ENCODE measurements at regions not wholly inside any gene's neighbourhood (a gene's known extent, or its start where the extent isn't known, plus 50 kb on each side); places are given as distances from the start of the nearest gene placed in this dataset.
"Not testable (repeated sequence)": the region's sequence is repeated elsewhere in the genome, so short reads cannot be mapped to it uniquely, and the experiment has no call there.

DNA sequence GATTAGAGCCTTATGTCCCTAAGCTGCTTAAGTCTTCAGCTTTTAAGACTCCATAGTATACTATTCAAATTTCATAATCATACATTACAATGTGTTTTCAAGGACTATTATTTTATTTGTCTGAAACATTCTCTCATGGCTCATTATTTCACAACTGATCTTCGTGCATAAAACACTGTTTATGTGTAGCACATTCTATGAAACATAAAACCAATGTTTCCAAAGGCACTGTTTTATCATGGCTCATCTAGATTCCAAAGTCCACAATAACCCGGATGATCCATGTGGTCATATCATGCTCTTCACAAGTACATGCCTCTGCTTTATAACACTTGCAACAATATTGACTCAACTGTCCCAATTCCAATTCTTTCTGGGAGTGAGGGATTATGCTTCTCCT lies 806.1 kb downstream of the TNS3 start:
- no peak for DNase-seq (ENCODE audit: low read depth in 4 of 4, low spot score in 3 of 4)

DNA sequence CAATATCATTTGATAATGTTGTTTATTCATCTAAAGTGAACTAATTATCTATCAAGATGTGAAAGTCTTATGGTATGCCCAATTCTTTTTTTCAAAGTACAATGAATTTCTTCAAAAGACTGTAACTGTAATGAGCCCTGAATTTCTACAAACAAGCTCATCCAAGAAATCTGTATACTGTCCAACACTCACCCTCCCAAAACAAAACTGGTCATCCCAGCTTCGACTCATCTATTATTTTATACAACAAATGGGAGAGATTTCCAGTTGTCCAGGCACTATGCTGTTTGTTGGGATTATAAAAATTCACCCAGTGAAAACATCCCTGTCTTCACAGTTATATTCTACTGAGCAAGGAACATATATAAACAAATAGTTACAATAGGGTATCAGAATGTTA lies 806.9 kb downstream of the TNS3 start:
- DNase-seq (ENCODE audit: low read depth in 4 of 4, low spot score in 3 of 4): no peak

DNA sequence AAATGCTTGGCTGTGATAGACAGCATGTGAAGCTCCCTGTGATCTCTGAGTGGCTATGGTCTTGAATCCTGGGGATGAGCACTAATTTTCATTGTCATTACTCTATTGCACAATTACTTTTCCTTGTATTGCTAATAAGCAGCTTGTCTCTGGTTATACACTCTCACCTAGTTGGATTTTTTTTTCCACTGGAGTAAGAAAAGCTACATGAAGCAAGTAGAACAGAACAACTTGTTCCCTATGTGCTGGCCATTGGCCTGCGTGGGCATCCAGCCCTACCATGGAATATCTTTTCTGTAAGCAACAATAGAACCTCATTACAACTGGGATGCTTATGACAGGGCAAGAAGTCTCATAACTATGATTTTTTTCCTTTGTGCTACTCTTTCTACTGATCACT lies 807.4 kb downstream of the TNS3 start:
- DNase-seq (ENCODE audit: low read depth in 4 of 4, low spot score in 3 of 4): no peak

DNA sequence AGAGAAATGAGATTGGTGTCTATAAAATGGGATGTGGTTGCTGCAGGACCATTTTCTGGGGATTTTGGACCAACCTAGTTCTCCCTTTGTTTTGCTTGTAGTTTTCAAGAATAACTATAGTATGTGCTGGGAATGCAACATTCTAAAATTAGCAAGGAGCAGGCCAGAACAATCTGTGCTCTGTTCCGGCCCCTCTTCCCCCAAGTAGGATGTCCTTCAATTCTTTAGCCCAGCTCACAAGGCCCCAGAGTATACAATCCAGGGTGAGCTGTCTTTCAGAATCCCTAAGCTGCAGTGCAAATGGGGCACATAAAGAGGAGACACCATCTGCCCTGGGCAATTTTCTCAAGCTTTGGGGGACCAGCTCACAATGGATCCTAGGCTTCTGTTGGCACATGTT lies 809.1 kb downstream of the TNS3 start:
- no peak for DNase-seq (ENCODE audit: low read depth in 4 of 4, low spot score in 3 of 4)

DNA sequence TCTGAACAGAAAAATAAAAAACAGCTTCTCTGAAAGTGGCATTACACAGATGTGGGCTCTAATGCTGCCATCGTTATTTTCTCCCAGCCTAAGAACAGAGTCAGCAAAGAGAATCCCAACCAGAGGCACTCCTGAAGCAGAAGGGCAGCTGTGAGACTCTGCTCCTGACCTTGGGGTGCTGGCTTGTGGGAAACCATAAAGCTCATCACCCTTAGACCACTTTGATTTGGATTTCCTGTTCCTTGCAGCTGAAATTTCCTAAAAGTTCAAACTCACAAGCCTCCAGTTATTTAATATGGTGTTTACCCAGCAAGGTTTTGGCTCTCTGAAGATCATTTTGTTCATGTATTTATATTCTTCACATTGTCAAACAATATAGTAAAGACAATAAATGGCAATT lies 814.8 kb downstream of the TNS3 start:
- no peak for DNase-seq (ENCODE audit: low read depth in 4 of 4, low spot score in 3 of 4)

DNA sequence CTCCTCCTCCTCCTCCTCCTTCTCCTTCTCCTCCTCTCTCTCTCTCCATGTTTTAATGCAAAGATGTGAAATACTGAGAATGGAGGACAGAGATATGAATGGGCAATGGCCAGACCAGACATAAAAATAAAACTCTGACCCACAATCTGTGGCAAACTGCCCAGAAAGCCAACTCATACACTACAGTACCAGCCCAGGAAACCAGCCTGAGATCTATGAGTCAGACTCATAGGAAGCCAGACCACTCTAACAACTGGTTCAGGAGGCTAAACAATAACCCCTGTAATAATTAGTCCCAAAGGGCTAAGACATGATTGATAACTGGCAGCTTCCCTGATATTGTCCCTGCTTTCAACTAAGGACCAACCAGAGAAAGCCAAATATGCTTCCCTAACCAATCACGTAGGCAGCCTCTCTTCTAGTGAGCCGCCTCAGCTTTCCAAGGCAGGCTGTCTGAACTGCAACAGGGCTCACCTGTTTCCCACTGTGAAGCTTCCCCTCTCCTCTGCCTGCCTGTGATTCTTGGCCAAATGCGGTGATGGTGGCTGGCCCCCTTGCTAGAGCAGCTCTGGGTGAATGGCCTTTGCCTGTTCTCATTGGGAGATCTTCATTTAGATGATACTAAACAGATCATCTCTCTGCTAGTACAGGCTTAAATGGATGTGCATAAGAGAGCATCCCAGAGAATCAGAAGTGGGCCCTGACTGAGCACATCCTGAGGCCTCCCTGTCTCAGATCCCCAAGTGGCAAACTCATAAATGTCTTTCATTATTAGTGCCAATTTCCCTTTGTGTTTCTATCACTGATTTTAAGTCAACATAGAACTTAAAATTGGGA lies 817.6 kb downstream of the TNS3 start:
- DNase-seq (ENCODE audit: low read depth in 4 of 4, low spot score in 3 of 4): no peak

DNA sequence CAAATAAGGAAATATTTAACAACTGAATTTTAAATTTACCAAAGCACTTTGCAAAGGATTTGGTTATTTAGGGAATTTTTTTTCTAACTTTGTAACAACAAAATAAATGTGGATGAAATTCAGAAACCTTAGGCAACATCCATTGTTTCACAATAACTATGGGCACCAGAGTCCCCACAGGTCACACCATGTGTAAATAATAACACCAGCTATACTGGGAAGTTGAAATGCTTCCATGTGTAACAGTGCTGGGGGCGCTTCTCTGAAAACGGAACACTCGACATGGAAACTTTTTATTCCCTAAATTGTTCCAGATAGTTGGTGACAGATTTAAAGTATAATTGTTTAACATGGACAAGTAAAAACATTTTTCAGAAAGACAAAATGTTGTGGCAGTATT lies 818.6 kb downstream of the TNS3 start:
- DNase-seq (ENCODE audit: low read depth in 4 of 4, low spot score in 3 of 4): no peak

DNA sequence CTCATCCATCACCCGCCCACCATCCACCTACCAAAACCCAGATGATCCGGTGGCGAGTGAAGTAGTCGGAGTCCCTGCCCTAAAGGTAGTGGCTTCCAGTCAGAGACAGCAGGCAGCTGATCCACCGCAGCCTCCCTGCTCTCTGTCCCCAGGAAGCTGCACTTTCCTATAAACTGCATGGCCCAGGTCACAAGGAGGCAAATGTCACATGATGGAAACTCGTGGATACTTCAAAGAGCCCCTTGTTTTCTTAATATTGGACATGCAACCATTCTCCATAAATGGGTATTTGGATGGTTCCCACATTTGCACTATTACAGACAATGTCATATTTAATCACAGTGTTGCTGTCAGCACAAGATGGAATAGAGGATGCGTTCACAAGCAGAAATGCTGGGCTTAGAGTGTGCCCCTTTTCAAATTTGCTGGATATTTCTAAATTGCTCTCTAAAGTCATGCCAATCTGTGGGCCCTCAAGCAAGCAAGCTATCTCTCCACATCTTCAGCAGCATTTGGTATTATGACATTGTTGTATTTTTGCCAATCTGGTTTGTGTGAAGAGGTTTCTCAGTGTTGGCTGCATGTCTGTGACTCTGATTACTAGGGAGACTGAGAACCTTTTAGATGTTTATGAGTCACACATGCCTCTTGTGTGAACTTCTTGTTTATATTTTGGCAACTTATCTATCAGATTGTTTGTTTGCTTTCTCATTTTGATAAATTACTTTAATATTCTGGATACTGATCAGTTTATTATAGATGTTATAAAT lies 822.0 kb downstream of the TNS3 start:
- DNase-seq (ENCODE audit: low read depth in 4 of 4, low spot score in 3 of 4): no peak

DNA sequence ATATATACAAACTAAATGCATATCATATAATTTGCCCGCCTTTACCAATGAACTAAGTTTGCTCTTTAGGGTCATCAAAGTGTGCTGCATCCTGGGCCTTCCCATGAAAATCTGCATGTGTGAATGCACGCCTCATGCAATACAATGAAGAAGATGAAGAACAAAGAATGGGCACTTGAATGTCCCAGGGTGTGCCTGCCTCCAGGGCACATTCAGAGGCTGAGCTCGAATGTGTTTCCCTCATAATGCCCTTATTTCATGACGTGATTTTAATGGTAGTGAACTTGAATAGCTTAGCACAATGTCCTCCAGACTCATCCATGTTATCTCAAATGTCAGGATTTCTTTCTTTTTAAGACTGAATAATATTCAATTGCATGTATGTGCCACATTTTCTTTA lies 824.9 kb downstream of the TNS3 start:
- DNase-seq (ENCODE audit: low read depth in 4 of 4, low spot score in 3 of 4): no peak

DNA sequence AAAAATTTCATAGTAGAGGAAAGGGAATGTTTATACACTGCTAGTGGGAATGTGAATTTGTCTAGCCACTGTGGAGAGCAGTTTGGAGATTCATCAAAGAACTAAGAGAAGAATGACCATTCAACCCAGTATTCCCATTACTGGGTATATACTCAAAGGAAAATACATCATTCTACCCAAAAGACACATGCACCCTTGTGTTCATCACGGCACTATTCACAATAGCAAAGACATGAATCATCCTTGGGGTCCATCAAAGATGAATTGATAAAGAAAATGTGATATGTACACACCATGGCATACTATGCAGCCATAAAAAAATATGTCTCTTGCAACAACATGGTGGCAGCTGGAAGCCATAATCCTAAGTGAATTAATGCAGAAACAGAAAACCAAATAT lies 825.7 kb downstream of the TNS3 start:
- DNase-seq (ENCODE audit: low read depth in 4 of 4, low spot score in 3 of 4): no peak

DNA sequence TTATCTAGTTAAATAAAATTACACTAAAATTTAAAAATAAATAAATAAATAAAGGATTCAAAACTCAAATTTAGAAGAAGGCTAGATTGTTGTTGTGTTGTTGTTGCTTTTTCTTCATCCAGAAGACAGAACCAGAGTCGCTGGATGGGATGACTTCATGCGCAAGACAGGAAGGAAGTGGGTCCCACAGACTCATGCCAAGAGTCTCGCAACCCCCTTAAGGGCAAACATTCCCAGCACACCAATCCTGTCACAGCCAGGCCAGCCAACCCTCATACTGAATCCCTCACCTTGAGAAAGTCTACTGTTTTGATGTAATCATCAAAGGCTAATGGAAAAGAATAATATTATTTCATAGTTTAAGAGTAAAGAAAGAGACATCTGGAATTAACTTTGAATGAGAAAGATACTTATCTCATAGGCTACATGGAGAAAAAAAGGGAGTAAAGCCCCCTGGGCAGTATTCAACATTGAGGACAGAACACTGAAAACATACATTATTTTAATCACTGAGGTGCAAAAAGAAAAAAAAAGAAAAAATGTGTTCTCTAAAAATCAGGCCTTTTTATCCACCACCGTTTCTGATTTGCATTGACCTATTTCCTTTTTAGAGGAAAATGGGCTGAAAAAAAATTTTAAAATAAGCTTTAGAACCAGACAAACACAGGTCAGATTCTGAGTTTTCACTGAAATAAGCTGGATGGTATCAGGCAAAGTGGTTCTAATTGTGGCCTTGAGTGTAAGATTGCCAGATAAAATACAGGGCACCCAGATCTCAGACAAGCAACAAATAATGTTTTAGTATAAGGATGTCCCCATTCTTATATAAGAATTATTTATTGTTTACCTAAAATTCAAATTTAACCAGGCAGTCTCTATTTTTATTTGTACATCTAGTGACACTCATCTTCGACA lies 826.5 kb downstream of the TNS3 start:
- no peak for DNase-seq (ENCODE audit: low read depth in 4 of 4, low spot score in 3 of 4)

DNA sequence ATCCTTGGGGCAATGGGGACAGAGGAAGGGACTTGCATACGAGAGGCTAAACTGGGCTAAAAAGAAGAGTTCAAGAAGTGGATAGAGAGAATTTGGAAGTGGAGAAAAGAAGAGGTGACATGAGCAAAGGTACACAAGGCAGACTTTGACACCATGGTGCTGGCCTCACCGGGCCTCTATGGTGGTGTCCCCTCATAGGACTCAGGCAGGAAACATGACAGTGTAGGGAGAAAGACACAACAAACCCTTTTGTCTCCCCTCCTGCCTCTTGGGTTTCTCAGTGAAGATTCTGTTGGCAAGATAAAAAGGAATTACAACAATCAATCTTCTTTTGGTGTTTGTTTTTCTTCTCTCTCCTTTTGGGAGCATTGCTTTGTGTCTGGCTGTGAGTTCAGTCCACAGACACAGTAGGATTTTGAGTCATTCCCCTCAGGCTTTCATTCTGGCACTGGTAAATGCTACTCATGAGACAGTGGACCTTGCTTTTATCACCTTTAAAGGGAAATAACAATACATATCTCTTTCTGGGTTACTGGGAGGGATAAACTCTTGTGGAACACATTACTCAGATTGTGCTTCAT lies 827.7 kb downstream of the TNS3 start:
- DNase-seq (ENCODE audit: low read depth in 4 of 4, low spot score in 3 of 4): no peak

DNA sequence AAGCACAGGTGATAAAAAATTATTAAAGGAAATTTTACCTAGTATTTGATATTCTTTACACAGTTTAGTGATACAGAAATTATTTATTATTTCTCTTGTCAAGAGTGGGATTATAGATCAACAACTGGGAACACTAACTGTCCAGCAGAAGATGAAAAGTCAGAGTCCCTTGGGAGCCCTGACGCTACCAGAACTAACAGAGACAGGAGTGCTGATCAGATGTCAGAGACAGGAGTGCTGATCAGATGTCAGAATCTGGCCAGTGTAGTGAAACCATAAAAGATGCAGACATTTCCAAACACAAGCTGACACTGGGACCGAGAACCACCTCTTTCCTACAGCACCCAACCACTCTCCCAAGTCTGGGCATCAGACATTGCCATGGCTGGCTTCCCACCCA lies 828.2 kb downstream of the TNS3 start:
- DNase-seq (ENCODE audit: low read depth in 4 of 4, low spot score in 3 of 4): no peak

DNA sequence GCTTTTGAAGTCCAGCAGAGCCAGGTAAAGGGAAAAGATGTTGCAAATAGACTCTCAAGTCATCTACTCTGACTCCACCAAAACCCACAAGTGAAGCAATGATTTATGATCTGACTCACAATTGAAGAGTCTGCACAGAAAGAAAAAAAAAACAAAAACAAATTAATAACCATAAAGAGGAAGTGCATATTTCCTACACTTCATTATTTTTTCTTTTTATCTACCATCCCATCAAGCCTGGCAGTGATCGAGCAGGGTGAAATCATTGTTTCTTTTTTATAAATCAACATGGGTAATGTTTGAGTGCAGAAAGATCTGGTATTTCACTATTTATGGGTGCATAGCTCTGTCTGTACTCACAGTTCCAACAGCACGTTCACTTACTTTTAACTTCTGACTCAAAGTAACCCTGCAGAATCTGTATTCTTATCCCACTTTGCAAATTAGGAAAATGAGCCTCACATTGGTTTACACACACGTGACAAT lies 829.0 kb downstream of the TNS3 start:
- DNase-seq (ENCODE audit: low read depth in 4 of 4, low spot score in 3 of 4): no peak

DNA sequence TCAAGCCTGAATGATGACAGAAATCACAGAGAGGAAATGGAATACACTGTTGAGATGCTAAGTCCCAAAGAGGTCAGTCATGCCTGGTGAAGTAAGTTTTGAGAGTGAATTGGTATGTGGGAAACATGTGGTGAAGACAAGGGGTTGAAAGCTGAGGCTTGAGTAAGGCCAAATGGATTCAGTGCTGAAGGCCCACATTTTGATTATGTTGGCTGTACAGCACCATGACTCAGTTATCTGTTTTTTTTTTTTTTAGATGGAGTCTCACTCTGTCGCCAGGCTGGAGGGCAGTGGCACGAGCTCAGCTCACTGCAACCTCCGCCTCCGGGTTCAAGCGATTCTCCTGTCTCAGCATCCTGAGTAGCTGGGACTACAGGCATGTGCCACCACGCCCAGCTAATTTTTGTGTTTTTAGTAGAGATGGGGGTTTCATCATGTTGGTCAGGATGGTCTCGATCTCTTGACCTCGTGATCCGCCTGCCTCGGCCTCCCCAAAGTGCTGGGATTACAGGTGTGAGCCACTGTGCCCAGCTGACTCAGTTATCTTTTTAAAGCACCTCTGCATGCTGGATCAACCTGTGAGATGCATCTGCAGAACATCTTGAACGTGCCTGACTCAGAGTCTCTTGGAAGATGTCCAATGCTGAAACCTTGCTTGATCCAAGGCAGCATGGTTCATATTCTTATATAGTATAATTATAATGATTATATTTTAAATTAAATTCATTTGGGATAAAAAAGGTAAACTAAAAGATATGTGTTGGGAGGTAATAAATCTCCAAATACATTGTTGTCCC lies 829.8 kb downstream of the TNS3 start:
- DNase-seq (ENCODE audit: low read depth in 4 of 4, low spot score in 3 of 4): not testable (repeated sequence)

DNA sequence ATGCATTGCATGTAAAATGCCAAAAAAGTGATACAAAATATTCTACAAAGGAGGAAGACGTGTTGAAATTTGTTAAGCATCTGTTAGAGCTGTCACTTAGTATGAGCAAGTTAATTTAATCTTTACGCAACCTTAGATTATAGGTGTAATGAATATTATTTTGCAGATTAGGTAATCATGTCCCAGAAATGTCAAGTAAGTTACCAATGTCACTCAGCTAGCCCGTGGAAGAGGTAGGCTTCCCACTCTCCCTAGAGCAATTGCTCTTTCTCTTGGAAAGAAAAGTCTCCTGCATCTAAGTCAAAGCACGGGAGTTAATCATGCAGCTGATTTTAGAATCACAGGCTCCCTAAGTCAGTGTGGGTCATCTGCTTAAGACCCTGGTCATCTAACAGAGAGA lies 830.4 kb upstream of the IGFBP3 start:
- DNase-seq (ENCODE audit: low read depth in 4 of 4, low spot score in 3 of 4): no peak

DNA sequence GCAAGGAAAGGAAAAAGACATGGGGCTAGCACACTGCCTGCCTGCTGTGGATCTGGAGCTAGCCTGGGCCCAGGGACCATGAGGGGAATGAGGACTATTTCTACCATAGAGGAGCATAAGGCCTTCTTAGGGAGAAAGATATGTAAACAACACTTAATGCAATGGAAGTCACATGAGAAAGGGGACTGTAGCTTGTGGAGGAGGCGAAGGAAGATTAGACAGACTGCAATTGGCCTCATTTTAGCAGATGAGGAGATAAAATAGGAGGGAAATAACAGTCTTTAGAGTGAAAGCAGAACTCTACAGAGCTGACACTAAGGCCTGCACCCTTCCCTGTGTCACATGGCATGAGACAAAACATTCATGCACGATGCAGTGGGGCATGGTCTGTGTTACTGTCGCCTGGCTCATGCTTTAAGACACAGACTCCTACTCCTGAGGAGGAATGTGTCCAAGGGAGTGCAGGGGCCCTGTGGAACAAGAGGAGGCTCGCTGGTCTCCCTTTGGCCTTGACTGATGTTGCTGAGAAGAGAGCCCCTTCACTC lies 829.3 kb upstream of the IGFBP3 start:
- no peak for DNase-seq (ENCODE audit: low read depth in 4 of 4, low spot score in 3 of 4)

DNA sequence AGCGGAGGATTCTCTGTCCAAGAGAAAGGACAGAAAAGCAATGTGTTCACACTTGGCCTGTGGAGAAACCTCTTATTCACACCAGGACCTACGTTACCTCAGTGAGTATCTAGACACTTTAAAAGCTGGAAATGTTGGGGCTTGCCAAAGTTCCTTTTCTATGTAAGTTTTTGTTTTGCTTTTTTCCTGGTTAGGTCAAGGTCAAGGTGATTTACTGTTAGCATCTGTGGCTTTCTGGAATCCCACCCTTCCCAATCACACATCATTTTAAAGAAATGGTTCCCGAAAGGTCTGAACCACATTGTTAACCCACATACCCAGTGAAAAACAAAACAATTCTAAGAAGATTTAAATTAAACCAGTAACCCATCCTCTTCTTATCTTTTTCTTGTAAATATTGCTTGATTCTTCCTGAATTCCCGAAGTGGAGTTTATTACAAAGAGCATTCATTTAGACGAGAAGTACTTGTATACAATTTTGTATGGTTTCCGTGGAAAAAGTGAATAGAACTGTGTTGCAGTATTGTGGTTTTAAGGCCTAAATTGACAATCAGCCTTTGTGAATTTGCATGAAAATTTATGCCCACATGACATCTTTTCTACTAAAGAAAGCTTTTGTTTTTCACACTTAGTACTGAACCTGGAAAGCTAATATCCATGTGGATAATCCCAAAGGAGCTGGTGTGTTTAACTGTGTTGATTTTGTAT lies 827.0 kb upstream of the IGFBP3 start:
- peak in 1 of 4 donors; percentile 18 for DNase-seq (ENCODE audit: low read depth in 4 of 4, low spot score in 3 of 4)

Measured in right renal pelvis (tissue), 4 donors.